Fibroblast of lung (primary cell): ENCODE measurements at regions not wholly inside any gene's neighbourhood (a gene's known extent, or its start where the extent isn't known, plus 50 kb on each side); places are given as distances from the start of the nearest gene placed in this dataset.

Experiments used
- EZH2 ChIP-seq: IDR thresholded peaks from 2 replicates; pipeline ENCODE4 v1.5.1; 2012; ENCODE audit warnings: low read length, control low read depth, mild to moderate bottlenecking; ENCODE audit errors: missing control alignments
- TF ChIP-seq, protein P1 (sequence below), 2 donors: IDR thresholded peaks in 1 of 2; conservative IDR thresholded peaks in 1 of 2; 1 replicate in 1 of 2; 2 replicates in 1 of 2; pipeline ENCODE4 v1.5.1; 2011 to 2012; ENCODE audit warnings: low read length in 2 of 2, control low read depth in 1 of 2, inconsistent platforms in 1 of 2, low read depth in 1 of 2, mild to moderate bottlenecking in 1 of 2

DNA sequence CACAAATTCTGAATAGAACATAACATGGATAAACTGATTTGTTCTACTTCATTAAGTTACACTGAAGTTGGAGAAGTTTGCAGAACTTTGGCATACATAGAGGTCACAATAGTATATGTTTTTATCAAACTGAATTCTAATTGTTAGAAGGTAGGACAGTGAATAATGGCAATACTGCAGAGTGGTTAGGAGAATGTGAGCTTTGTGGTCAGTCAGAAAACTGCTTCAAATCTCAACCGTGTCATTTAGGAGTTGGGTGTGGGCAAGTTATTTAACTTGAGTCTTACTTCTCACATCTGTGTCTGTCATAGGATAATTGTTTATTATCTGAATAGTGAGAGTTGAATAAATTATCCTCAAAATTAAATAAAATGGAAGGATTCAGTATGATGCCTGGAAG lies 374.6 kb upstream of the SYT1 start:
- TF ChIP-seq EZH2 = no peak
- TF ChIP-seq, protein P1, sequence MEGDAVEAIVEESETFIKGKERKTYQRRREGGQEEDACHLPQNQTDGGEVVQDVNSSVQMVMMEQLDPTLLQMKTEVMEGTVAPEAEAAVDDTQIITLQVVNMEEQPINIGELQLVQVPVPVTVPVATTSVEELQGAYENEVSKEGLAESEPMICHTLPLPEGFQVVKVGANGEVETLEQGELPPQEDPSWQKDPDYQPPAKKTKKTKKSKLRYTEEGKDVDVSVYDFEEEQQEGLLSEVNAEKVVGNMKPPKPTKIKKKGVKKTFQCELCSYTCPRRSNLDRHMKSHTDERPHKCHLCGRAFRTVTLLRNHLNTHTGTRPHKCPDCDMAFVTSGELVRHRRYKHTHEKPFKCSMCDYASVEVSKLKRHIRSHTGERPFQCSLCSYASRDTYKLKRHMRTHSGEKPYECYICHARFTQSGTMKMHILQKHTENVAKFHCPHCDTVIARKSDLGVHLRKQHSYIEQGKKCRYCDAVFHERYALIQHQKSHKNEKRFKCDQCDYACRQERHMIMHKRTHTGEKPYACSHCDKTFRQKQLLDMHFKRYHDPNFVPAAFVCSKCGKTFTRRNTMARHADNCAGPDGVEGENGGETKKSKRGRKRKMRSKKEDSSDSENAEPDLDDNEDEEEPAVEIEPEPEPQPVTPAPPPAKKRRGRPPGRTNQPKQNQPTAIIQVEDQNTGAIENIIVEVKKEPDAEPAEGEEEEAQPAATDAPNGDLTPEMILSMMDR (conservative IDR thresholded peaks at IDR 0.05 in 1 of 2, IDR thresholded peaks at IDR 0.05 in 1 of 2; ENCODE audit: low read depth in 1 of 2, low read length in 2 of 2) = no peak
